HG03097 (cell line): ENCODE measurements at regions not wholly inside any gene's neighbourhood (a gene's known extent, or its start where the extent isn't known, plus 50 kb on each side); places are given as distances from the start of the nearest gene placed in this dataset.

Experiments used
- ATAC-seq: cut with Tn5 transposase; IDR thresholded peaks from one replicate; pipeline ENCODE4 v1.9.1; 2021; ENCODE audit not compliant: unreplicated experiment, low FRiP score

DNA sequence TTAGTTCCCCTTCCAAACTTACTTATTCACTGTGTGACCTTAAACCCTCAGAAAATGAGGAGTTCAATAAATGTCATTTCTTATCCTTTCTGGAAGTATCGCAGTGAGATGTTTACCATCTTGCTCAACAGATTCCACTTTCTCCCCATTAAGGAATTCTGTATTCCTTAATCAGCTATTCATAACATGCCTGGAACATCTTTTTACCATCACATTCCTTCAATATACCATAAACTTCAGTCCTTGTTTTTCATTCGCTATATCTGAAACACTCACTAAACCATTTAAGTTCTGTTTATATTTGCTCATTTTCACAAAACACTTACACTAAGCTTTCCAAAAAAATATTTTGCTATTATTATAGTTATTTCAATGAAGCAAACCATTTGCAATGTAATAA lies 1158.6 kb downstream of the CDH12 start:
- ATAC-seq, result no peak

DNA sequence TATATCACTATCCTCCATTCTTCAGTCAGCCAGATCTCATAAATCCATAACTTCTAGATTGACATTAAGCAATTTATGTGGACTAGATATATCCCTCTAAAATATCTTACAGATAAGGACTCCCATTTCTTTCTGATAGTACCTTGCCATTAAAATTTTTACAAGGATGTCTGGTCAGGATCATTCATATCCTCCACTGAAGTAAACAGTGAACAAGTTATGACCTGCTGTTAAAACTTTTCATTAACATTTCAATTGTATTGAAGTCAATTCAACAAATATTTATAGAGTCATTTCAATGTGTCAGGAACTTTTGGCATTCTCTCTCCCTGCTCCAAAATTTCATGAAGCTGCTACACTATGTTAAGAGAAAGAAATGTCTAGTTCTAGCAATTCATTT lies 1159.6 kb downstream of the CDH12 start:
- ATAC-seq, result no peak

DNA sequence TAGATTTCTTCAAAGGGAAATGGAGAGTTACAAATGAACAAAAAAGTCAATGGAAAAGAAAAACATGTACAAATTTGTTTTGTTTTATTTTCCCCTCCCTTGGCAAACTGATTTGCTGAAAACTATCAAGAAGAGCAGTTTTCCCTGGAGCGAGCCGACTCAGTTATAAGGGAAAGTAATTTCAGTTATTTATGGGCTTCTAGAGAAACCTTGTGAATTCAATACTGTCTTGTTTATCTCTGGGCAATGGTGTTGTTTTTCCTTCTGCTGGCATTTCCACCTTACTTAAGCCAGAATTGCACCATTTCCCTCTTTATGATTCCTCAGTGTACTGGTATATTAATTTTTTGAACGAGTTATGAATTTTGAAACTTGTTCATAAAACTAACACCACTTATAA lies 1163.6 kb downstream of the CDH12 start:
- no peak for ATAC-seq

GRCh38 chr5:21688655-21689054 lies 1164.5 kb downstream of the CDH12 start:
- ATAC-seq, result no peak

GRCh38 chr5:21687621-21688020 lies 1165.5 kb downstream of the CDH12 start:
- no peak for ATAC-seq

DNA sequence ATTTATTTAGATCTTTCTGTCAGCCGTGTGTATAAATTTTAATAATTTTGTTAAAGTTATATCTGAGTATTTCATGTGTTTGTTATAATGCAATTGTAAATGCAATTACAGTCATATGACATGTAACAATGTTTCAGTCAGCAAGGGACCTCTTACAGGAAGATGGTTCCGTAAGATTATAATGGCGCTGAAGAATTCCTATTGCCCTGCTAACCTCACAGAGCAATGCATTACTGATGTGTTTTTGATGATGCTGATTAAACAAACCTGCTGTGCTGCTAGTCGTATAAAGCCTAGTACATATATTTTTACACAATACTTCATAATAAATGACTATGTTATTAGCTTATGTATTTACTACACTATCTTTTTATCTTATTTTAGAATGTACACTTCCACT lies 1166.4 kb downstream of the CDH12 start:
- no peak for ATAC-seq

GRCh38 chr5:21685522-21685921 lies 1167.6 kb downstream of the CDH12 start:
- ATAC-seq, result no peak

DNA sequence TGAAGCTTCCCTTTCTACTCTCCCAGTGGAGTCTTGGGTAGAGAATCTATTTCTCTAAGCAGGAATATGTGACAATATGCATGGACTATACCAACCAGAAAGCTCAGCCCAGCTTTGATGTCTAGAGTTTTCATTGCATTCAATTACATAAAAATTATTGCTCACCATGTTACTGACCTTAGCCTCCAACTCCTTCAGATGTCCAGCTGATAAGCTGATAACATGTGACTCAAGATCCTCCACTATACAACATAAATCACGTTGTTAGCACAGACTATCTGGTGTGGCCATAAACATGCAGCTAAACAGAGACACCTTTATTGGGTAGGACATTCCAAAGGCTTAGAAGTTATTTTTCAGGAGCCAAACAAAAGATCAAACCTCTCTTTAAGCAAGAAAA lies 1168.2 kb downstream of the CDH12 start:
- no peak for ATAC-seq

DNA sequence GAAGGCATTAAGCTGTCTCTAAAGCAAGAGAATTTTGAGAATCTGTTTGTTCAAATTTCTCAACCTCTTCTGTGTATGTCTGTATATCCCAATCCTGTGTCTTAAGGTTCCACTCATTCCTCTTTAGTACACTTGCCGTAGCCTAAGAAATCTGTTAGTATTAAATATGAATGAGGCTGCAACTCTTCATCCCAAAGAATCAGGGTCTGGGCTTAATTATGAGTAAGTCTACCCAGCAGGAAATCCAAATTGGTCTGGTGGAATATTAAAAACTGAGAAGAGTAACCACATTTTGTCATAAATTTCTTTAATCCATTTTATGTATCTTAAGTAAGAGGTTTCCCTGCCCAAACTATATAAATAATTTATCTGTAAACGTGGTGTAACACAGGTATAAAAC lies 1171.2 kb downstream of the CDH12 start:
- no peak for ATAC-seq

DNA sequence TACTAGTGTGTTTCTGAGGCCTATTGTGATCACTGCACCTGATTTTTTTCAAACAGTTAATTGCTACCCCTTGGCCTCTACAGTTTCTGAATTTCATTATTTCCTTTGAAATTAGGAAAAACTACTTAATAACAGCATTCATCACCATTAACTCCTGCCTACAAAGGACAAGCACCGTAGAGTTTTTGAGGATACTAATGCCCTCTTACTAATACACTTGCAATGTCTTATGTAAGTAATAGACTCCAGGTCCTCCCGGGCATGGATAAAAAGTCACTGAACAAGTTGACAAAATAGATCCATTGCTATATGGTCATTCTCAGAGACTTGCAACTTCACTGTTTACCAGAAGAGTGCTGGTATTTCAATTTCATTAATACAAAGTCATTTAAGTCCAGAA lies 1172.5 kb downstream of the CDH12 start:
- no peak for ATAC-seq

- ATAC-seq, result no peak
These were observed 1172.9 kb downstream of the CDH12 start for GRCh38 chr5:21680196-21680595.

GRCh38 chr5:21678526-21678925 lies 1174.6 kb downstream of the CDH12 start:
- ATAC-seq, result no peak

DNA sequence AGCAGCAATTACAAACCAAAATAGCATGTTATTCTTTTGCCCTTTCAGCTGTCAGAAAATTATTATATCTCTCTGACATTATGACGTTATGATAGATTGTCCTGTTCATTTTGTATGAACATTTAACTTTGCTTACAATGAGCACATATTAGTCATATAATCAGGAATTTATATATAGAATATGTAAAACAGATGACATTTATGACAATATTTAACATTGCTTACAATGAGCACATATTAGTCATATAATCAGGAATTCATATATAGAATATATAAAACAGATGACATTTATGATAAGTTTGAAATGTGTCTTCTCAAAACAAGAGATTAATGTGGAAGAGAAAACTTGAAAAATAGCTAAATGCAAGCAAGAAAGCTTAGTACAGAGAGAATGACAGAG lies 1180.2 kb downstream of the CDH12 start:
- no peak for ATAC-seq

GRCh38 chr5:21672360-21672759 lies 1180.8 kb downstream of the CDH12 start:
- ATAC-seq, result no peak

DNA sequence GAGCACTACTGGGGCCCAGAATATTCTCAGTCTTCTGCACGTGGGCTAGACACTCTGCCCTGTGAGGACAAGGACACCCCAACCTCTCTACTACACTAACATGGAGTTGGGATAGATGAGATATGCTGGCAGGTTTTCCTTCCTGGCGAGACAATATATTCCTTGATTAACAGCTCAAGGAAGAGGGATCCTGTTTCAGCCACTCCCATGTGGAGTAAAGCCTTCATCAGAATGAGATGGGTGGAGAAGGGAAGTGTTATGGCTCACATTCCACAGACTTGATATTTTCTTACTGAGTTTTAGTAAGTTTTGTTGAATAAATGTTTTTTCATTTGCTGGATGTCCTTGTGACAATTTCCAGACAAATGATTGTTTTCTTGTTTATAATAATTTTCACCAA lies 1187.6 kb downstream of the CDH12 start:
- no peak for ATAC-seq

DNA sequence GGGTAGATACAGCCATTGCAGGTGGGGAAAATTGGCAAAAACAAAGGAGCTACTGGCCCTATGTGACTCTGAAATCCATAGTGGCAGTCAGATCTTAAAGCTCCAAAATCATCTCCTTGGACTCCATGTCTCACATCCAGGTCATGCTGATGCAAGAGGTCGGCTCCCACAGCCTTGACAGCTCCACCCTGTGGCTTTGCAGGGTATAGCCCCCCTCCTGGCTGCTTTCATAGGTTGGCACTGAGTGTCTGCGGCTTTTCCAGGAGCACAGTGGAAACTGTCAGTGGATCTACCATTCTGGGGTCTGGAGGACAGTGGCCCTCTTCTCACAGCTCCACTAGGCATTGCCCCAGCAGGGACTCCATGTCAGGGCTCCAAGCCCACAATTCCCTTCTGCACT lies 1190.1 kb downstream of the CDH12 start:
- ATAC-seq, result no peak

GRCh38 chr5:21661184-21661583 lies 1192.0 kb downstream of the CDH12 start:
- no peak for ATAC-seq

DNA sequence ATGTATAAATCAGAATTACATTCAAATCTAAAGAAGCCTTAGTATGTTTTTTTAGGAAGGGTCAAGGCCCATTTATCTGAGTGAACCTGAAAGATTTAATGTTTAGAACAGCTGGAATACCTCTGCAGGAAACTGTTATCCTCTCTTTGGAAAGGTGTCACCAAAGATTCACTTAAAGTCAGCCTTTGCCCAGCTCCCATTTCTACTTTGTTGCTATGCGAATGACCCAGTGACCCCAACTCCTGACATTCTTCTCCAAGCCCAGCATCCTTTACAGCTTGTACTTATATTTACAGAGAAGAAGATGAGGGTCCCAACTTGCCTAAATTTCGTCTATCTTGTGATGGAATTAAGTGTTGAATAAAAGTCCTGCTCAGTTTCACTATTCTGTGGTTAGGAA lies 1198.6 kb downstream of the CDH12 start:
- no peak for ATAC-seq

DNA sequence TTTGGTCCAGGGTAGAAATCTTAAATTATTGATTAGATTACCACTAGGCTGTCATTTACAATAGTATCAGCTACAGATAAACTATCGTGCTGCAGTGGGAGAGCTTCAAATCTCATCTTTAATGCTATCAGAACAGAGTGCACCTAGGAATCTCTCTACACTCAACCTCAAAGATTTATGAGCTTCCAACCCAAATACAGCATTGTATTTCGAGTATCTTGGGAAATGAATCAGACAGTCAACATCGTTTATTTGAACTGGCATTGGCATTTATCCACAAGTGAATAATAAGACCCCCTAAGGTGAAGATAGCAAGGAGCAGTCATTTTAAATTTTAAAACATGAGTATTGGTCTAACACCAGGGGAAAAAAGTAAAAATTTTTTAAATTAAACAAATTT lies 1203.2 kb downstream of the CDH12 start:
- no peak for ATAC-seq

GRCh38 chr5:21646469-21646868 lies 1206.7 kb downstream of the CDH12 start:
- ATAC-seq, result no peak

- ATAC-seq, result no peak
These were observed 1209.1 kb downstream of the CDH12 start for GRCh38 chr5:21644032-21644431.

DNA sequence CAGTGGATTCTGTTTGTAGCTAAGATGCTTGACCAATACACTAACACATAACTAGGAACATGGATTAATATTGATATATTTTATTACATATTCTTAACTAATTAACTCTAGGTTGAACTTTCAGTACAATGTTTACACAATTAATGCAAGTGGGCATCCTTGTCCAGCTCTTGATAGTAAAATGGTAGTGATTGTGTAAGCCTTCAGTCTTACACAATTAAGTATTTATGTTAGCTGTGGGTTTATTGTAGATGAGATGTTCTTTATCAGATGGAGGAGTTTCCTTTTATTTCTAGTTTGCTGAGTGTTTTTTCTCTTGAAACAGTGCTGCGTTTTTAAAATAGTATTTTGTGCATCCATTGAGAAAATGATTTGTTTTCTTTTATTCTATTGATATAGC lies 1210.8 kb downstream of the CDH12 start:
- no peak for ATAC-seq

- no peak for ATAC-seq
These were observed 1229.3 kb downstream of the CDH12 start for GRCh38 chr5:21623831-21624230.
